H1 (cell line): ENCODE measurements at regions not wholly inside any gene's neighbourhood (a gene's known extent, or its start where the extent isn't known, plus 50 kb on each side); places are given as distances from the start of the nearest gene placed in this dataset.

Experiments
- CHD2 ChIP-seq: IDR thresholded peaks from 2 replicates; pipeline ENCODE4 v1.6.1; 2012; ENCODE audit warnings: low read length, improper control_type of control experiment
- CREB1 ChIP-seq: IDR thresholded peaks from 2 replicates; pipeline ENCODE4 v1.6.1; 2012; ENCODE audit warnings: inconsistent platforms
- GTF2F1 ChIP-seq: IDR thresholded peaks from 2 replicates; pipeline ENCODE4 v1.6.1; 2012; ENCODE audit warnings: low read depth, low read length, improper control_type of control experiment, borderline replicate concordance
- NRF1 ChIP-seq: IDR thresholded peaks from 2 replicates; pipeline ENCODE4 v1.6.1; 2011; ENCODE audit warnings: mild to moderate bottlenecking, low read depth, low read length, improper control_type of control experiment
- TCF12 ChIP-seq: IDR thresholded peaks from 2 replicates; pipeline ENCODE4 v1.6.1; 2011; ENCODE audit warnings: low read depth, mild to moderate bottlenecking, low read length
- USF2 ChIP-seq: IDR thresholded peaks from 2 replicates; pipeline ENCODE4 v1.6.1; 2011; ENCODE audit warnings: low read length, improper control_type of control experiment
- YY1 ChIP-seq: IDR thresholded peaks from 2 replicates; pipeline ENCODE4 v1.6.1; 2011; ENCODE audit warnings: low read depth, mild to moderate bottlenecking, low read length
- TF ChIP-seq, protein P1 (sequence below), 3 experiments: IDR thresholded peaks; 1 replicate in 2 of 3; 2 replicates in 1 of 3; pipeline versions ENCODE4 v1.5.1 to v1.6.1; 2011; ENCODE audit warnings: low read length in 3 of 3, mild to moderate bottlenecking in 3 of 3, inconsistent platforms in 2 of 3, low read depth in 1 of 3, moderate library complexity in 1 of 3; ENCODE audit not compliant: insufficient read depth in 1 of 3; ENCODE audit errors: control extremely low read depth in 1 of 3

GRCh38 chr7:156160811-156161210 lies 348.5 kb upstream of the SHH start:
- TF ChIP-seq NRF1 (no peak), TCF12 (no peak), USF2 (no peak), YY1 (no peak), CHD2 (no peak), GTF2F1 (no peak), CREB1 (no peak)
- TF ChIP-seq, protein P1, sequence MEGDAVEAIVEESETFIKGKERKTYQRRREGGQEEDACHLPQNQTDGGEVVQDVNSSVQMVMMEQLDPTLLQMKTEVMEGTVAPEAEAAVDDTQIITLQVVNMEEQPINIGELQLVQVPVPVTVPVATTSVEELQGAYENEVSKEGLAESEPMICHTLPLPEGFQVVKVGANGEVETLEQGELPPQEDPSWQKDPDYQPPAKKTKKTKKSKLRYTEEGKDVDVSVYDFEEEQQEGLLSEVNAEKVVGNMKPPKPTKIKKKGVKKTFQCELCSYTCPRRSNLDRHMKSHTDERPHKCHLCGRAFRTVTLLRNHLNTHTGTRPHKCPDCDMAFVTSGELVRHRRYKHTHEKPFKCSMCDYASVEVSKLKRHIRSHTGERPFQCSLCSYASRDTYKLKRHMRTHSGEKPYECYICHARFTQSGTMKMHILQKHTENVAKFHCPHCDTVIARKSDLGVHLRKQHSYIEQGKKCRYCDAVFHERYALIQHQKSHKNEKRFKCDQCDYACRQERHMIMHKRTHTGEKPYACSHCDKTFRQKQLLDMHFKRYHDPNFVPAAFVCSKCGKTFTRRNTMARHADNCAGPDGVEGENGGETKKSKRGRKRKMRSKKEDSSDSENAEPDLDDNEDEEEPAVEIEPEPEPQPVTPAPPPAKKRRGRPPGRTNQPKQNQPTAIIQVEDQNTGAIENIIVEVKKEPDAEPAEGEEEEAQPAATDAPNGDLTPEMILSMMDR (IDR thresholded peaks at IDR 0.05; ENCODE audit: control extremely low read depth in 1 of 3, insufficient read depth in 1 of 3, low read depth in 1 of 3, low read length in 3 of 3), result no peak
